GM12878 (cell line): ENCODE measurements at regions not wholly inside any gene's neighbourhood (a gene's known extent, or its start where the extent isn't known, plus 50 kb on each side); places are given as distances from the start of the nearest gene placed in this dataset.

Experiments used
- ATAC-seq: fragments of 200-7000 bp; cut with Tn5 transposase; 3 replicates; pipeline ENCODE4 v1.9.1; 2020; ENCODE audit warnings: mild to moderate bottlenecking, moderate library complexity
- BruUV-seq: library from RNA; stranded (reverse); fragments of 400-500 nt; replicated peaks from 2 replicates; lab custom pipeline; 2021; lab: Mats Ljungman, UMichigan
- CTCF ChIA-PET: fragments of 300-600 bp; sonication (Branson Sonifier 250); formaldehyde crosslinking; extraction: SDS; loops from one replicate; lab custom pipeline; 2021; ENCODE audit warnings: inconsistent platforms; lab: Yijun Ruan, JAX
- POLR2A ChIA-PET: fragments of 350-600 bp; formaldehyde crosslinking; extraction: SDS; loops from one replicate; lab custom pipeline; 2021; ENCODE audit warnings: inconsistent platforms; lab: Charles Lee
- RAD21 ChIA-PET: fragments of 300-600 bp; sonication (Branson Sonifier 250); formaldehyde crosslinking; loops from one replicate; lab custom pipeline; 2023; ENCODE audit warnings: antibody characterized with exemption; ENCODE audit not compliant: unreplicated experiment; lab: Charles Lee
- SMC1A ChIA-PET: fragments of 300-600 bp; sonication (Branson Sonifier 250); formaldehyde crosslinking; loops from one replicate; lab custom pipeline; 2023; ENCODE audit not compliant: unreplicated experiment, uncharacterized antibody; lab: Charles Lee
- DNase-seq: peaks from one replicate; pipeline ENCODE4 v3.0.0-alpha.2; 2011; ENCODE audit warnings: low read depth, low spot score
- FAIRE-seq: peaks from 3 replicates; lab custom pipeline; 2011; peaks lifted over from hg19 to GRCh38; lab: Jason Lieb, UNC
- H2AFZ ChIP-seq: 2 replicates; pipeline ENCODE4 v1.6.0; 2011; ENCODE audit warnings: low read depth, low read length, control low read depth; ENCODE audit not compliant: control insufficient read depth
- H3K27ac ChIP-seq: 2 replicates; pipeline ENCODE4 v1.5.1; 2011; ENCODE audit warnings: control low read depth; ENCODE audit not compliant: control insufficient read depth, insufficient read depth
- H3K27me3 ChIP-seq, 2 experiments: replicated peaks in 1 of 2; 2 replicates each; pipeline versions ENCODE4 v1.6.0 to v1.6.1; 2011; ENCODE audit warnings: low read length in 1 of 2; ENCODE audit not compliant: control insufficient read depth in 2 of 2, insufficient read depth in 2 of 2
- H3K36me3 ChIP-seq, 2 experiments: 2 replicates each; pipeline ENCODE4 v1.5.1; 2011; ENCODE audit warnings: low read length in 1 of 2; ENCODE audit not compliant: control insufficient read depth in 2 of 2, insufficient read depth in 2 of 2
- H3K4me1 ChIP-seq: 2 replicates; pipeline ENCODE4 v1.6.1; 2011; ENCODE audit warnings: mild to moderate bottlenecking, low read length, moderate library complexity, mixed read lengths; ENCODE audit not compliant: control insufficient read depth, insufficient read depth
- H3K4me2 ChIP-seq: 2 replicates; pipeline ENCODE4 v1.6.0; 2011; ENCODE audit warnings: control low read depth; ENCODE audit not compliant: control insufficient read depth, insufficient read depth
- H3K4me3 ChIP-seq: fragments of 200-600 bp; sonication (generic); 2 replicates; pipeline ENCODE4 v1.5.1; 2016
- H3K79me2 ChIP-seq: 2 replicates; pipeline ENCODE4 v1.6.0; 2011; ENCODE audit warnings: low read length; ENCODE audit not compliant: control insufficient read depth, insufficient read depth
- H3K9ac ChIP-seq: 2 replicates; pipeline ENCODE4 v1.8.0; 2011; ENCODE audit warnings: low read length, control low read depth, mixed read lengths; ENCODE audit not compliant: control insufficient read depth, insufficient read depth
- H3K9me3 ChIP-seq: replicated peaks from 3 replicates; pipeline ENCODE4 v1.5.1; 2011; ENCODE audit warnings: mild to moderate bottlenecking, low read length; ENCODE audit not compliant: control insufficient read depth, insufficient read depth
- H4K20me1 ChIP-seq: 2 replicates; pipeline ENCODE4 v1.6.0; 2011; ENCODE audit not compliant: control insufficient read depth, insufficient read depth
- CHD2 ChIP-seq: IDR thresholded peaks from 2 replicates; pipeline ENCODE4 v1.6.1; 2011; ENCODE audit warnings: low read depth, low read length, improper control_type of control experiment, borderline replicate concordance
- CREM ChIP-seq: IDR thresholded peaks from 2 replicates; pipeline ENCODE4 v1.6.1; 2014; ENCODE audit warnings: antibody characterized with exemption, low read depth
- IRF4 ChIP-seq: IDR thresholded peaks from 2 replicates; pipeline ENCODE4 v1.6.1; 2011; ENCODE audit warnings: low read depth, low read length
- KDM1A ChIP-seq: fragments of 200-600 bp; sonication (generic); IDR thresholded peaks from 2 replicates; pipeline ENCODE4 v1.6.1; 2016; ENCODE audit warnings: borderline replicate concordance
- PAX5 ChIP-seq: IDR thresholded peaks from 2 replicates; pipeline ENCODE4 v1.6.1; 2011; ENCODE audit warnings: low read depth, low read length, borderline replicate concordance
- WGBS: methylation state at CpG from one replicate; pipeline ENCODE4 v1.1.6; 2016; ENCODE audit warnings: low lambda C conversion rate; ENCODE audit not compliant: insufficient replicate concordance, insufficient coverage; ENCODE audit errors: missing lambda C conversion rate; 5-methylcytosine and 5-hydroxymethylcytosine counted together
- in situ Hi-C: fragments of 300-500 bp; cut with MboI; formaldehyde crosslinking; loops from 9 replicates; pipeline ENCODE4 v1.14.3; 2018; ENCODE audit warnings: mixed read lengths
- intact Hi-C: fragments of 100-400 bp; cut with micrococcal nuclease; formaldehyde crosslinking; loops from one replicate; pipeline ENCODE4 v1.14.2; 2022; ENCODE audit not compliant: unreplicated experiment
- TF ChIP-seq, protein P1 (sequence below): IDR thresholded peaks from 2 replicates; pipeline ENCODE4 v1.6.1; 2012; ENCODE audit warnings: low read depth, low read length, improper control_type of control experiment
- TF ChIP-seq, protein P2 (sequence below): fragments of 450-650 bp; IDR thresholded peaks from 2 replicates; pipeline ENCODE4 v1.6.1; 2014; ENCODE audit warnings: mild to moderate bottlenecking

DNA sequence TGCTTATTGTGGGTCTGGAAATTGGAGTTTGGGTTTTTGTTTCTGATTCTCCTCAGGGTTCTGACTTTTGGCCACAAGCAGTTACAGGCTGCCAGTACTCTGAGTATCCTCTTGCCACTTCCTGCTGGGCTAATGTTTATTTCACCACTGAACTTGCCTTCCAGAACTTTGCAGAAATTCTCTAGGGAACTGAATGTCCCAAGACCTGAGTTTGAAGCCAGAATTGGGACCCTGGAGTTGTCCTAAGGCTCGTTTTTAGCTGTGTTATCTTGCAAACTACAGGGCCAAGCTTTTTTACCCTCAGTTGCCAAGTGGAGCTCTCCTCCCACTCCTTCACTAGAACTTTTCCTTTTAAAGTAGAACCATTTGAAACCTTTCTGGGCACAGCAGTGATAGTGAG is 89.9 kb downstream of the FAT3 start:
- no peaks in the 10 kb centered on the region for H3K36me3 ChIP-seq
- H3K4me2 ChIP-seq: no peak overlapping the region
- RAD21 ChIA-PET: no interaction called here
- no peak overlapping the region for H3K4me3 ChIP-seq
- TF ChIP-seq KDM1A (no peak), PAX5 (no peak), IRF4 (no peak), CREM (no peak), CHD2 (no peak)
- TF ChIP-seq, protein P1, sequence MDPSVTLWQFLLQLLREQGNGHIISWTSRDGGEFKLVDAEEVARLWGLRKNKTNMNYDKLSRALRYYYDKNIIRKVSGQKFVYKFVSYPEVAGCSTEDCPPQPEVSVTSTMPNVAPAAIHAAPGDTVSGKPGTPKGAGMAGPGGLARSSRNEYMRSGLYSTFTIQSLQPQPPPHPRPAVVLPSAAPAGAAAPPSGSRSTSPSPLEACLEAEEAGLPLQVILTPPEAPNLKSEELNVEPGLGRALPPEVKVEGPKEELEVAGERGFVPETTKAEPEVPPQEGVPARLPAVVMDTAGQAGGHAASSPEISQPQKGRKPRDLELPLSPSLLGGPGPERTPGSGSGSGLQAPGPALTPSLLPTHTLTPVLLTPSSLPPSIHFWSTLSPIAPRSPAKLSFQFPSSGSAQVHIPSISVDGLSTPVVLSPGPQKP: no peak
- TF ChIP-seq, protein P2, sequence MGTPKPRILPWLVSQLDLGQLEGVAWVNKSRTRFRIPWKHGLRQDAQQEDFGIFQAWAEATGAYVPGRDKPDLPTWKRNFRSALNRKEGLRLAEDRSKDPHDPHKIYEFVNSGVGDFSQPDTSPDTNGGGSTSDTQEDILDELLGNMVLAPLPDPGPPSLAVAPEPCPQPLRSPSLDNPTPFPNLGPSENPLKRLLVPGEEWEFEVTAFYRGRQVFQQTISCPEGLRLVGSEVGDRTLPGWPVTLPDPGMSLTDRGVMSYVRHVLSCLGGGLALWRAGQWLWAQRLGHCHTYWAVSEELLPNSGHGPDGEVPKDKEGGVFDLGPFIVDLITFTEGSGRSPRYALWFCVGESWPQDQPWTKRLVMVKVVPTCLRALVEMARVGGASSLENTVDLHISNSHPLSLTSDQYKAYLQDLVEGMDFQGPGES: no peak
- TF ChIP-seq, all 136 proteins: peak for 0
- intact Hi-C loops: loop anchor here (5.0 kb wide), 1 partner anchor 48 kb away; no protein-coding TSS in a partner anchor
- no peak for DNase-seq
- Histone ChIP-seq H3K79me2 (no peaks in the 10 kb centered on the region), H3K4me1 (no peaks in the 10 kb centered on the region), H3K9me3 (no peaks in the 10 kb centered on the region), H4K20me1 (no peaks in the 10 kb centered on the region), H3K9ac (no peak overlapping the region), H3K27me3 (no peaks in the 10 kb centered on the region; a peak in 1 of 4 replicates), H3K27ac (no peak overlapping the region), H2AFZ (no peak overlapping the region)
- no TSS peak for BruUV-seq
- FAIRE-seq: no peak
- WGBS: 0% methylated on average over 1 of the region's 1 CpG
- ChIA-PET SMC1A (interaction anchor here (1.4 kb wide), 1 partner anchor 9 kb away, joined by 3 read pairs; no protein-coding TSS in a partner anchor), CTCF (no interaction called here), POLR2A (no interaction called here)
- in situ Hi-C loops: no loop called here
- ATAC-seq: no peak
